C4-2B (cell line): ENCODE measurements at regions not wholly inside any gene's neighbourhood (a gene's known extent, or its start where the extent isn't known, plus 50 kb on each side); places are given as distances from the start of the nearest gene placed in this dataset.

Experiments
- H3K27ac ChIP-seq: fragments of 450-650 bp; 2 replicates; pipeline ENCODE4 v1.5.1; 2017
- CTCF ChIP-seq: fragments of 450-650 bp; conservative IDR thresholded peaks from 2 replicates; pipeline ENCODE4 v1.5.1; 2017; ENCODE audit warnings: mild to moderate bottlenecking
- ZFX ChIP-seq: fragments of 450-650 bp; IDR thresholded peaks from 2 replicates; pipeline ENCODE4 v1.6.1; 2017

GRCh38 chr2:126303113-126303512 lies 352.8 kb upstream of the GYPC start:
- H3K27ac ChIP-seq, result no peak overlapping the region
- TF ChIP-seq CTCF (no peak), ZFX (no peak)

GRCh38 chr2:126304154-126304553 lies 351.8 kb upstream of the GYPC start:
- TF ChIP-seq CTCF (no peak), ZFX (no peak)
- H3K27ac ChIP-seq, result no peak overlapping the region

GRCh38 chr2:126306539-126306938 lies 349.4 kb upstream of the GYPC start:
- no peak overlapping the region for H3K27ac ChIP-seq
- TF ChIP-seq CTCF (no peak), ZFX (no peak)

GRCh38 chr2:126307740-126308139 lies 348.2 kb upstream of the GYPC start:
- H3K27ac ChIP-seq, result no peak overlapping the region
- no peak for TF ChIP-seq CTCF
- no peak for TF ChIP-seq ZFX

- H3K27ac ChIP-seq, result no peak overlapping the region
- TF ChIP-seq CTCF, result no peak
- no peak for TF ChIP-seq ZFX
Observed at GRCh38 chr2:126309185-126309584, 346.8 kb upstream of the GYPC start.

- TF ChIP-seq ZFX (no peak), CTCF (no peak)
- no peak overlapping the region for H3K27ac ChIP-seq
Observed at GRCh38 chr2:126312579-126312978, 343.4 kb upstream of the GYPC start.

GRCh38 chr2:126315828-126316227 lies 340.1 kb upstream of the GYPC start:
- H3K27ac ChIP-seq, result no peak overlapping the region
- TF ChIP-seq ZFX (no peak), CTCF (no peak)
